Thoracic aorta (tissue), 2 donors: ENCODE measurements at regions not wholly inside any gene's neighbourhood (a gene's known extent, or its start where the extent isn't known, plus 50 kb on each side); places are given as distances from the start of the nearest gene placed in this dataset.

ENCODE experiments used
- ATAC-seq: fragments of 150-250 bp; one replicate; pipeline ENCODE4 v1.8.0; 2017; ENCODE audit warnings: low read depth; ENCODE audit not compliant: insufficient number of reproducible peaks, low FRiP score
- DNase-seq: peaks from one replicate; pipeline ENCODE4 v3.0.0-alpha.2; 2020; ENCODE audit warnings: low spot score
- H3K27ac ChIP-seq, 2 donors: fragments of 200-600 bp; sonication (generic); 1 replicate in 1 of 2; 2 replicates in 1 of 2; pipeline ENCODE4 v1.5.1; 2016; ENCODE audit warnings: mild to moderate bottlenecking in 2 of 2, moderate library complexity in 2 of 2
- H3K27me3 ChIP-seq: fragments of 200-600 bp; sonication (generic); replicated peaks from 2 replicates; pipeline ENCODE4 v1.6.0; 2016; ENCODE audit warnings: mild to moderate bottlenecking; ENCODE audit not compliant: insufficient read depth
- H3K36me3 ChIP-seq: fragments of 200-600 bp; sonication (generic); one replicate; pipeline ENCODE4 v1.5.1; 2016
- H3K4me1 ChIP-seq, 2 donors: fragments of 200-600 bp; sonication (generic); 1 replicate in 1 of 2; 2 replicates in 1 of 2; pipeline versions ENCODE4 v1.5.1 to v1.6.0; 2016; ENCODE audit warnings: low read depth in 2 of 2, mild to moderate bottlenecking in 1 of 2; ENCODE audit not compliant: control insufficient read depth in 1 of 2
- H3K4me3 ChIP-seq: fragments of 200-600 bp; sonication (generic); 2 replicates; pipeline ENCODE4 v1.5.1; 2016; ENCODE audit warnings: mild to moderate bottlenecking
- H3K9me3 ChIP-seq: fragments of 200-600 bp; sonication (generic); 2 replicates; pipeline ENCODE4 v1.5.1; 2016
- TF ChIP-seq, protein P1 (sequence below): fragments of 200-600 bp; sonication (generic); IDR thresholded peaks from one replicate; pipeline ENCODE4 v1.5.1; 2019; ENCODE audit warnings: antibody characterized with exemption

DNA sequence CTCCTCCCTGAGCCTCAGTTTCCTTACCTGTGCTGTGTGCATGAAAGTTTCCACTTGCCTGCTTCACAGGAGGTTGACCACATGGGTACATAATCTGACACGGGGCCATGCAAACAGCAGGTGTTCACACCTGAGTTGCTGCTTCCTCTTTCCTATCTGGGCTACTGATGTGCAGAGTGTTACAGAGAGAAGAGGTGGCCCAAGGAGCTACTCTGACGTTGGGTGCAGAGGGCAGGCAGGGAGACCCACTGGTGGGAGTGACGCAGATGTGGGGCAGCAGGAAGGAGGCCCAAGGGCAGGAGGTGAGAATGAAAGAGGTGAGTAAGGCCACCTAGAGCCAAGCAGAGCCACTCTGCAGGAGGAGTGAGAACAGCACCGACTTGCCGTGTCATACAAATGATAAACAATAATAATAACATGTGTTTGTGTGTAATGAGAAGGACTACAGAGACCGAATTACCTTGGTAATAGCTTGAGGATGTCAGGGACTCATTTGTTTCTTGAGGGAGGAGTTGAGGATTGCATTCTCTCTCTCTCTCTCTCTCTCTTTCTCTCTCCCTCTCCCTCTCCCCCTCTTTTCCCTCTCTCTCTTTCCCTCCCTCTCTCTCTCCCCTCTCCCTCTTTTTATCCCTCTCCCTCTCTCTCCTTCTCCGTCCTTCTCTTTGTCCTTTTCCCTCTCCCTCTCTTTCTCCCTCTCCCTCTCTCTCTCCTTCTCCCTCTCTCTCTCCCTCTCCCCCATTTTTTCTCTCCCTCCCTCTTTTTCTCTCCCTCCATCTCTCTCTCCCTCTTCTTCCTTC lies 87.4 kb upstream of the IGSF21 start:
- TF ChIP-seq, protein P1, sequence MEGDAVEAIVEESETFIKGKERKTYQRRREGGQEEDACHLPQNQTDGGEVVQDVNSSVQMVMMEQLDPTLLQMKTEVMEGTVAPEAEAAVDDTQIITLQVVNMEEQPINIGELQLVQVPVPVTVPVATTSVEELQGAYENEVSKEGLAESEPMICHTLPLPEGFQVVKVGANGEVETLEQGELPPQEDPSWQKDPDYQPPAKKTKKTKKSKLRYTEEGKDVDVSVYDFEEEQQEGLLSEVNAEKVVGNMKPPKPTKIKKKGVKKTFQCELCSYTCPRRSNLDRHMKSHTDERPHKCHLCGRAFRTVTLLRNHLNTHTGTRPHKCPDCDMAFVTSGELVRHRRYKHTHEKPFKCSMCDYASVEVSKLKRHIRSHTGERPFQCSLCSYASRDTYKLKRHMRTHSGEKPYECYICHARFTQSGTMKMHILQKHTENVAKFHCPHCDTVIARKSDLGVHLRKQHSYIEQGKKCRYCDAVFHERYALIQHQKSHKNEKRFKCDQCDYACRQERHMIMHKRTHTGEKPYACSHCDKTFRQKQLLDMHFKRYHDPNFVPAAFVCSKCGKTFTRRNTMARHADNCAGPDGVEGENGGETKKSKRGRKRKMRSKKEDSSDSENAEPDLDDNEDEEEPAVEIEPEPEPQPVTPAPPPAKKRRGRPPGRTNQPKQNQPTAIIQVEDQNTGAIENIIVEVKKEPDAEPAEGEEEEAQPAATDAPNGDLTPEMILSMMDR = no peak
- H3K4me3 ChIP-seq = no peak overlapping the region
- no peaks in the 10 kb centered on the region for H3K4me1 ChIP-seq
- no peaks in the 10 kb centered on the region for H3K9me3 ChIP-seq
- no peaks in the 10 kb centered on the region for H3K27me3 ChIP-seq
- H3K27ac ChIP-seq = no peak overlapping the region
- ATAC-seq (no peak), DNase-seq (no peak)
- H3K36me3 ChIP-seq = no peaks in the 10 kb centered on the region

DNA sequence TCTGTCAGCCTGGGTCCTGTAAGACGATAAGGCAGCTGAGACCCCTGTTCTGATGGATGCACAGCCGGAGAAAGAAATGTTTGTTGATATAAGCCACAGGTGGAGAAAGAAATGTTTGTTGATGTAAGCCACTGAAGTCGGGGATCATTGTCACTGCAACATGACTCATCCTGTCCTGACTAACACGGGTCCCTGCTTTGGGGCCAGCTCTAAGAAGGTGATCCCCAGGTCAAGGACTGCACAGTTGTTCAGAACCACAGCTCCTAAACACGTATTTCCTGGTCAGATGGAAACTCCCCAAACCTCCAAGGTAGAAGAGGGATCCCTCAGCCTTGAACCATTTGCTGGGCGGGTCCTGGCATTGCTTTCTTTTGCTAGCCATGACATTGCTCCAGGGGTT lies 86.4 kb upstream of the IGSF21 start:
- Histone ChIP-seq H3K27me3 (no peaks in the 10 kb centered on the region), H3K4me1 (no peaks in the 10 kb centered on the region), H3K4me3 (no peak overlapping the region), H3K36me3 (no peaks in the 10 kb centered on the region), H3K9me3 (no peaks in the 10 kb centered on the region), H3K27ac (no peak overlapping the region)
- no peak for DNase-seq
- TF ChIP-seq, protein P1 = no peak
- ATAC-seq = no peak

DNA sequence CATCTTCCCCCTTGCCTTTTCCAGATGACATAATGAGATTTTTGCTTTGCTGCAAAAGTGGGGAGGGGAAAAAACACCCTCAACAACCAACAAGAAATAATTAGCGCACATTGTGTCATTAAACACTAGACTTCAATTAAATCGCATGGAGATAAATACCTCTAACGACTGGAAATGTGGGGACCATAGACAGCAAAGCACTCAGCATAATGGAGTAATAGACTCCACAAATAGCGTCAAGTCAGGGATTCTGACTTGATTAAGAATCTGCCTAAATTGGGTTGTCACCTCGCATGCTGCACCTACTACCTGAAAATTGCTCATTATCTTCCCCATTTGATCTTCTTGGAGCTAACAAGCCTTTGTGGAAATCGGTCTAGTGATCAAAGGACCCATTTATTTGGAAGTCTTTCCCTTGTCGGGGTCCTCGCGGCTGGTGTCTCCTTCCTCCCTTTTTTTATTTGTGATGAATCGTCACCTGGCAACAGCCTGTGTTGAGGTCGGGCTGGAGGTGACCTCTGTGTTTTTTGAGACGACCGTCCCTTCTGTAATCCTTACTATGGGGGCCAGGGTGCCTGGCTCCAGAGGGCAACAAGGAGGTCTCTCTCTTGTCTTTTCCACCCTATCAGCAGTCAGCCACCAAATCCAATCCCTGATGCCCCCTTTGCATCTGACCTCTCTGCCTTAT lies 75.3 kb upstream of the IGSF21 start:
- Histone ChIP-seq H3K27me3 (no peaks in the 10 kb centered on the region), H3K4me1 (no peaks in the 10 kb centered on the region), H3K27ac (no peak overlapping the region), H3K9me3 (no peaks in the 10 kb centered on the region), H3K4me3 (no peak overlapping the region), H3K36me3 (no peaks in the 10 kb centered on the region)
- TF ChIP-seq, protein P1 = no peak
- DNase-seq = no peak
- ATAC-seq = no peak

DNA sequence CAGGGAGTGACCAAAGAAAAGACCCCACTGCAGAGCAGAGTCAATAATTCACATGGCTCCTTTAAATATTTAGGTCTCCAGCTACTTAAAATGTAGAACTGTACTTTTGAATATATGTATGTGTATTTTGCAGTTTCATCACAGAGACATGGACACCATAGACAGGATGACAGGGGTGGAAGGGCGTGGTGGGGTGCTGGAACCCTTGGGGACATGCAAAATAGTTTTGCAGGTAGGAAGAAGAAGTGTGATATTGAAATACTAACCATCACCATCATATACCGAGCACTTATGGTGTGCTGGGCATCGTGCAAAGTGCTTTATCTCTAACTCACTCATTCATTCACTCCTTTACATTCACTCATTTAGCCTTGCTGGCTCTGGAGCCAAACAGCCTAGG lies 72.5 kb upstream of the IGSF21 start:
- Histone ChIP-seq H3K36me3 (no peaks in the 10 kb centered on the region), H3K9me3 (no peaks in the 10 kb centered on the region), H3K4me1 (no peaks in the 10 kb centered on the region), H3K4me3 (no peak overlapping the region), H3K27me3 (no peaks in the 10 kb centered on the region), H3K27ac (no peak overlapping the region)
- DNase-seq = no peak
- TF ChIP-seq, protein P1 = no peak
- no peak for ATAC-seq

DNA sequence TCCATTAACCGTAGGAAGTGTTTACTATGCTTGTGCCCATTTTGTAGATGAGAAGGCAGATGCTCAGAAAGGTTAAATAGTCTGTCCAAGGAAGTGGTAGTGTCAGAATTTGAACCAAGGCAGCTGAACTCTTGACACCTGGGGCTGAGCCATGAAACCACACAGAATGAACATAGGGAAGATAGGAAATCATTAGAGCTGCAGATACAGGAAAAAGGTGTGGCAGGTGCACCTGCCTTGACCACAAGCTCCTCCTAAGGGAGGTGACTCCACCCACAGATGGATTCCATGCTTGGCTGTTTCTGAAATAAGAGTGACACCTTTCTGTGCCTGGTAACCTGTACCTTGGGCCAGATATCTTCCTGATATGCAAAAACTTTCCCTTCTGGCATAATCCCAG lies 69.9 kb upstream of the IGSF21 start:
- no peak overlapping the region for H3K27ac ChIP-seq
- ATAC-seq (no peak), DNase-seq (no peak)
- H3K36me3 ChIP-seq = no peaks in the 10 kb centered on the region
- no peak overlapping the region for H3K4me3 ChIP-seq
- TF ChIP-seq, protein P1 = no peak
- H3K27me3 ChIP-seq = no peaks in the 10 kb centered on the region
- no peaks in the 10 kb centered on the region for H3K4me1 ChIP-seq
- H3K9me3 ChIP-seq = no peaks in the 10 kb centered on the region
